GM12878 (cell line): ENCODE measurements at regions not wholly inside any gene's neighbourhood (a gene's known extent, or its start where the extent isn't known, plus 50 kb on each side); places are given as distances from the start of the nearest gene placed in this dataset.

Experiments
- EED ChIP-seq: sonication (generic); IDR thresholded peaks from 2 replicates; pipeline ENCODE4 v1.6.1; 2016; ENCODE audit warnings: antibody characterized with exemption, low read depth
- JUND ChIP-seq: IDR thresholded peaks from 2 replicates; pipeline ENCODE4 v1.6.1; 2012; ENCODE audit warnings: low read depth, mild to moderate bottlenecking, low read length, improper control_type of control experiment, moderate library complexity
- KAT2A ChIP-seq: conservative IDR thresholded peaks from 2 replicates; pipeline ENCODE4 v1.6.1; 2011; ENCODE audit warnings: low read depth, low read length; ENCODE audit not compliant: control insufficient read depth
- NR2F1 ChIP-seq: fragments of 450-650 bp; conservative IDR thresholded peaks from 2 replicates; pipeline ENCODE4 v1.6.1; 2017; ENCODE audit warnings: mild to moderate bottlenecking
- PKNOX1 ChIP-seq: fragments of 450-650 bp; IDR thresholded peaks from 2 replicates; pipeline ENCODE4 v1.6.1; 2016; ENCODE audit warnings: mild to moderate bottlenecking
- USF2 ChIP-seq: IDR thresholded peaks from 2 replicates; pipeline ENCODE4 v1.6.1; 2011; ENCODE audit warnings: low read depth, low read length, improper control_type of control experiment, borderline replicate concordance
- ZBTB40 ChIP-seq: fragments of 450-650 bp; IDR thresholded peaks from 2 replicates; pipeline ENCODE4 v1.6.1; 2016; ENCODE audit warnings: mild to moderate bottlenecking, moderate library complexity, borderline replicate concordance

GRCh38 chr11:27244900-27245299 is 118.1 kb downstream of the CCDC34 start (continued):
- TF ChIP-seq ZBTB40 (no peak), NR2F1 (no peak), JUND (no peak), PKNOX1 (no peak), EED (no peak), USF2 (no peak), KAT2A (no peak)
- TF ChIP-seq, all 136 proteins: peak for 0
